Small intestine (tissue), 7 donors: ENCODE measurements at regions not wholly inside any gene's neighbourhood (a gene's known extent, or its start where the extent isn't known, plus 50 kb on each side); places are given as distances from the start of the nearest gene placed in this dataset.

Source experiments
- DNase-seq, 2 donors: peaks; one replicate each; pipeline versions ENCODE4 v3.0.0 to v3.0.0-alpha.2; 2013
- FAIRE-seq: peaks from 2 replicates; lab custom pipeline; 2012; peaks lifted over from hg19 to GRCh38; lab: Jason Lieb, UNC
- H3K27ac ChIP-seq, 3 donors: one replicate each; pipeline ENCODE4 v1.5.1; 2013; ENCODE audit warnings: low read length in 2 of 3, mild to moderate bottlenecking in 2 of 3, control low read depth in 1 of 3, inconsistent platforms in 1 of 3, low read depth in 1 of 3, moderate library complexity in 1 of 3
- H3K27me3 ChIP-seq, 3 donors: one replicate each; pipeline ENCODE4 v1.6.1; 2013; ENCODE audit warnings: low read length in 3 of 3, inconsistent platforms in 1 of 3; ENCODE audit not compliant: control insufficient read depth in 3 of 3, insufficient read depth in 3 of 3
- H3K36me3 ChIP-seq, 3 donors: one replicate each; pipeline ENCODE4 v1.6.1; 2013; ENCODE audit warnings: low read length in 3 of 3, inconsistent platforms in 1 of 3, low read depth in 1 of 3, mild to moderate bottlenecking in 1 of 3, moderate library complexity in 1 of 3; ENCODE audit not compliant: control insufficient read depth in 3 of 3, insufficient read depth in 2 of 3
- H3K4me1 ChIP-seq, 3 donors: one replicate each; pipeline ENCODE4 v1.6.1; 2013; ENCODE audit warnings: low read length in 2 of 3, inconsistent platforms in 1 of 3, low read depth in 1 of 3, mild to moderate bottlenecking in 1 of 3, moderate library complexity in 1 of 3; ENCODE audit not compliant: control insufficient read depth in 3 of 3, insufficient read depth in 2 of 3
- H3K4me3 ChIP-seq, 3 donors: one replicate each; pipeline ENCODE4 v1.5.1; 2013; ENCODE audit warnings: low read length in 3 of 3, control low read depth in 1 of 3, inconsistent platforms in 1 of 3, low read depth in 1 of 3, mild to moderate bottlenecking in 1 of 3, moderate library complexity in 1 of 3
- H3K9me3 ChIP-seq, 2 donors: one replicate each; pipeline ENCODE4 v1.6.1; 2013; ENCODE audit warnings: low read depth in 1 of 2, low read length in 1 of 2; ENCODE audit not compliant: control insufficient read depth in 2 of 2, insufficient read depth in 1 of 2
- WGBS, 3 donors: extraction: QIAGEN DNeasy Blood & Tissue Kit; methylation state at CpG; one replicate each; pipeline ENCODE4 v1.1.7; 2013; 5-methylcytosine and 5-hydroxymethylcytosine counted together
- donor health status: healthy with polysubstance abuse.
- donor health status: control.
- donor health status: control.
- donor health status: Bipolar disorder and iron deficiency.
- donor health status: healthy.

DNA sequence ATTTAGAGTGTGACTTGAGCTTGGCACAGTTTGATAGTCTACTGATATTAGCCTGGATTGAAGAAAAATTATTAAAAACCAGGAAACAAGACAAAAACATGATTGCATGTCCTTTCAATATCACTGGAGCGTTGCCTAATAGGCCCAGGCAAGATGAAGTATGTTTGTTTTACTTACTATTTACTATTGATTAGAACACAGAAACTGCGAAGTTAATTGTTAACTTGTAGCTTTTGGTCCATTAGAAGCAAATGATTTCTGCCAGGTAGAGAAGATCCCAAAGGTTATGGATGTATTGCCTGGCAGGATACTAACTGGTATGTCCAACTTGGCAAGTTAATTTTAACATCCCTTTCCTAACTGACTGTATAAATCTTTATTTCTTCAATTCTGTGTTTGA, 268.9 kb downstream of the ETNK1 start:
- FAIRE-seq, result no peak
- 5 to 46% (median 29%) methylated on average over 2 of the region's 2 CpGs for WGBS, 3 donors

DNA sequence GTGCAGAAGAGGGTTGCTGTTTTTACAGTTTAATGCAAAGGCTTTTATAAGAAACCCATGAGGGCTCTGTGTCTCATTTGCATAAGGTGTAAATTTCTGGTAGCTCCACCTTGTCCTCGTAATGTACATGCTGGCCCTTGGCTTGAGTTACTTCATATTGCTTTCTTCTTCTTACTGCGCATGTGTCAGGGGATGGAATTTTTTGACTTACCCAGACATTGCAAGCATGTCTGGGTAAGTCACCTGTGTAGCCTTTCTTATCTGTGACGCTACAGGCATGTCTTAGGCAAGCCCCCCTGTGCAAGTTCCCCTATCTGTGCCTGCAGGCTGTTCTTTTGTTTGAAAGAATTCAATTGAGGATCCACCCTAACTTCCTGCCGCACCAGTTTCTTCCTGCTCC, 274.2 kb downstream of the ETNK1 start:
- Histone ChIP-seq H3K4me3 (no peak overlapping the region), H3K27me3 (no peaks in the 10 kb centered on the region), H3K36me3 (no peaks in the 10 kb centered on the region), H3K27ac (no peak overlapping the region), H3K4me1 (no peaks in the 10 kb centered on the region), H3K9me3 (no peaks in the 10 kb centered on the region)
- DNase-seq, result no peak
- no peak for FAIRE-seq
- 65 to 76% (median 71%) methylated on average over 4 of the region's 4 CpGs for WGBS, 3 donors

More for the DNA sequence above, 268.9 kb downstream of the ETNK1 start:
- Histone ChIP-seq H3K4me1 (no peaks in the 10 kb centered on the region), H3K4me3 (no peak overlapping the region), H3K36me3 (no peaks in the 10 kb centered on the region), H3K27me3 (no peaks in the 10 kb centered on the region), H3K27ac (no peak overlapping the region), H3K9me3 (no peaks in the 10 kb centered on the region)
- DNase-seq, result peak in 1 of 2 donors; percentile 1

DNA sequence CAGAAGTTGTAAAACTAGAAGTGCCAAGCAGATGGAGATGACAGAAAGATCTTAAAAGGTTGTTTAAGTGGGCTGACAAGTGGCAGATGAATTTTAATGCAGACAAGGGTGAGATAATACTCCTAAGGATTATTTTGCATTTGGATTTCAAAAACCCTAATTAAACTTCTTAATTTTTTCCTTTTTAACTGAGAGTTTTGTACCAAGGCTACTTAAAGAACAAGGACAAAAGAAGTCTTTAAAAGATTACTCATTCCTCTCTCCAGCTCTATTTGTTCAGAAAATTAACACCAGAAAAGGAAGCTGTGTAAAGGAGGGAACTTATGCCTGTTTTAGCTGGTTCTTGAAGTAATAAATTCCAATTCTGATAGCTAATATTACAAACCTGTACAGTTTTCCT, 275.4 kb downstream of the ETNK1 start:
- DNase-seq (no peak), FAIRE-seq (no peak)
- H3K27me3 ChIP-seq, result no peaks in the 10 kb centered on the region
- no peaks in the 10 kb centered on the region for H3K36me3 ChIP-seq
- no peak overlapping the region for H3K4me3 ChIP-seq
- no peaks in the 10 kb centered on the region for H3K4me1 ChIP-seq
- no peak overlapping the region for H3K27ac ChIP-seq
- no peaks in the 10 kb centered on the region for H3K9me3 ChIP-seq

DNA sequence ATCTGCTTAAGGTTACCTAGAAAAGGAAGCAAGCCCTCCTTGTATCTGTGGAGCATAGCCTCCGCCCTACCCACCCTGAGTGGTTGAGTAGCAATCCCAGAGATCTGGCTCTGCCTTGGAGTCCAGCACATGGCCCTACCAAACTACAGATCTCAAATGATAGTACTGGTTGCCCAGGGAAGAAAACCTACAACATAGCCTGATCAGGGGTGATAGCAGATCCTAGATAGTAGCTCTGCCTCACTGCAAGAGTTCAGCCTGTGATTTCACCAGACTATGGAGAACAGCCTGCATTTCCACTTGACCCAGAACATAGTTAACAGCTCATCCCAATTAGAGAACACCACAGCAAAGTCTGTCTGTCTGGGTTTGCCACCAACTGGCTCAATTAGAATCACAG, 279.5 kb downstream of the ETNK1 start:
- 79 to 85% (median 80%) methylated on average over 1 of the region's 1 CpG for WGBS, 3 donors
- H3K27ac ChIP-seq, result no peak overlapping the region
- FAIRE-seq, result no peak

DNA sequence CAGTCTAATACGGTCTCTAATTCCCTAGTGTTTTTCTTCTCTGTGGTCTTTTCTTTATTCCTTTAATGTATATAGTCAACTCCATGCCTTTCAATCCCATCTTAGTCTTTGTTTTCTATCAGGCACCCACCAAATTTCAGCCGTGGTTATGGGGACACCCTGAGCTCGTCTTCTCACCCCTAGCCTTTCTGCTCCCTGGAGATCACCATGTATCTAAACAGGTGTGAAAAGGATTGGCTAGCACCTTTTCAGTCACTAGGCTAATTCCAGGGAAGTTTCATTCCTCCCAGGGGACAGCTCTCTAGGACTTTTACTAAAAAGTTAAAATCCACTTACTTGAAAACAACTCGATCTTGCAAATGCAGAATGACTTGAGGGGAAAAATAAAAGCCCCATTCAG, 291.3 kb downstream of the ETNK1 start:
- no peaks in the 10 kb centered on the region for H3K9me3 ChIP-seq
- DNase-seq (no peak), FAIRE-seq (no peak)
- H3K4me1 ChIP-seq, result peaks cover 0 to 8% (median 0%) of the 10 kb centered on the region in 3 donors
- H3K36me3 ChIP-seq, result no peaks in the 10 kb centered on the region
- WGBS, 3 donors, result 62 to 75% (median 75%) methylated on average over 4 of the region's 4 CpGs
- H3K27ac ChIP-seq, result no peak overlapping the region
- no peaks in the 10 kb centered on the region for H3K27me3 ChIP-seq
- H3K4me3 ChIP-seq, result no peak overlapping the region

More for the DNA sequence above, 279.5 kb downstream of the ETNK1 start:
- Histone ChIP-seq H3K9me3 (no peaks in the 10 kb centered on the region), H3K4me1 (no peaks in the 10 kb centered on the region), H3K4me3 (no peak overlapping the region), H3K36me3 (no peaks in the 10 kb centered on the region), H3K27me3 (no peaks in the 10 kb centered on the region)
- DNase-seq, result no peak

DNA sequence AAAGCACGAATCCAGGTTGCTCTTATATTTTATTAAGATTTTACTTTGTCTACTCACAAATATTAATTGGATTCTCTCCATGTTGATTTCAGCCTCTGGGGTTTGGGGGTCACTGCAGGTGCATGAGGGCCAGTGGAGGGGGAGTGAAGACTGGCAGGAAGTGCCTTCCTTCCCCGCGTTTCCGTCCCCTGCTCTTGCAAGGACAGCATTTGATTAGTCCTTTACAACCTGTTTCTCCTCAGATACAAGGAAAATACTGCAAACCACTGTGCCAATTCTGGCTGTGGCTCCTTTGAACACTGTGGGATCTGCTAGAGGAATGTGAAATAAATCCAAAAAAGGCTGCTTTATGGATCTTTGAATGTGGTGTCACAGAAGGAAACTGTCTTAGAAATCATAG, 291.8 kb downstream of the ETNK1 start:
- no peak overlapping the region for H3K27ac ChIP-seq

DNA sequence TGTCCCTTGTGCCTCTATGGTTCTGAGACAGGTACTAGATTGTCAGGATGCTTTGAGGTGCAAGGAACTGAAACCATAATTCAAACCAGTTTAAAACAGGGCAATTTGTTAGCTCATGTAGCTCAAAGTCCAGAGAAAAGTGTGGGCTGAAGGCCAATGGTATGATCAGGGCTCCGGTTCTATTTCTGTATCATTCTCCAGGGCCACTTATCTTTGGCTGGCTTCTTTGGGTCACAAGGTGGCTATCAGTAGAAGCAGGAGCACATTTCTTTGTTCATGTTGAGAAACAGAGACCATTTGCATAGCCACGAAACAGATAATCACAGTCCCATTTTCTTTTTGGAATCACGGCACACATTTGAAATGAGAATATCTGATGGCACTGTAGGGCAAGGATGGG, 294.9 kb downstream of the ETNK1 start:
- FAIRE-seq, result no peak
- Histone ChIP-seq H3K9me3 (no peaks in the 10 kb centered on the region), H3K36me3 (no peaks in the 10 kb centered on the region), H3K27ac (peak overlapping the region in 1 of 3 donors; percentile 19), H3K4me1 (peaks cover 0 to 11% (median 0%) of the 10 kb centered on the region in 3 donors), H3K27me3 (no peaks in the 10 kb centered on the region), H3K4me3 (no peak overlapping the region)
- WGBS, 3 donors, result 17 to 67% (median 46%) methylated on average over 3 of the region's 3 CpGs
- peak; percentile 49 to 70 for DNase-seq

More for the DNA sequence above, 291.8 kb downstream of the ETNK1 start:
- H3K4me1 ChIP-seq, result peaks cover 0 to 8% (median 0%) of the 10 kb centered on the region in 3 donors
- no peaks in the 10 kb centered on the region for H3K27me3 ChIP-seq
- DNase-seq, result no peak
- no peaks in the 10 kb centered on the region for H3K36me3 ChIP-seq
- no peak for FAIRE-seq
- H3K9me3 ChIP-seq, result no peaks in the 10 kb centered on the region
- 57 to 75% (median 74%) methylated on average over 4 of the region's 4 CpGs for WGBS, 3 donors
- no peak overlapping the region for H3K4me3 ChIP-seq

DNA sequence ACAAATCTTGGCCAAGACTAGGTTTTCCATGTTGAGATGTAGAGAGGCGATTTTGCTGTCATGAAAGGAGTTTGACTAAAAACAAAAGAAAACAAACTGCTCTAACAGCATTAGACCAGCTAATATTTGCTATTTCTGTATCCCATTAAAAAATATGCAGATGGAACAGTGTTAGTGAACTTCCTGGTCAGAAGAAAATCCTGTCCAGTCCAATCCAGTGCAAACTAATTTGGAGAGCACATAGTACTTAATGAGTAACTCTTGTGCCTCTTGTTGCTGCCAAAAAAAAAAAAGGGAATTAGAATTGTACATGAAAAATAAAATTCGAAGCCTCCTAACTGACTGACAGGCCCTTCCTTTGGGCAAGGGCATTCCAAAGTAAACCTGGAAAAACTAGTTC, 298.8 kb downstream of the ETNK1 start:
- Histone ChIP-seq H3K4me1 (peaks cover 0 to 23% (median 0%) of the 10 kb centered on the region in 3 donors), H3K27ac (no peak overlapping the region), H3K9me3 (no peaks in the 10 kb centered on the region), H3K4me3 (no peak overlapping the region), H3K27me3 (no peaks in the 10 kb centered on the region), H3K36me3 (no peaks in the 10 kb centered on the region)
- WGBS, 3 donors, result 68 to 81% (median 80%) methylated on average over 2 of the region's 2 CpGs
- FAIRE-seq (no peak), DNase-seq (no peak)

DNA sequence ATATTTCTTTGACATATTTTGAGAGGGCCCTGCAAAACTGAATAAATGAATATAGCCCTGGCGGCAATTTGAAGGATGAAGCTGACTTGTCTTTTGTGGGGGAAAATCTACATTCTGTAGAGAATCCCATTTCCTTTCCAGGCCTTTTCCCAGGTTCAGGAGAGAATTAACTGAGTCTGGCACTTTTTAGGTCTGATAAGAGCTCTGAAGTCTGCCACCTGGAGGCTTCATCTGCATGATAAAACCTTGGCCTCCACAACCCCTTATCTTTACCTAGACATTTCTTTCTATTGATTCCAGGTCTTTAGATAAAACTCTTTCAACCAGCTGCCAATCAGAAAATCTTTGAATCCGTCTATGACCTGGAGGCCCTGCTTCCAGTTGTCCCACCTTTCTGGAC, 299.4 kb downstream of the ETNK1 start:
- no peaks in the 10 kb centered on the region for H3K27me3 ChIP-seq
- 60 to 76% (median 70%) methylated on average over 2 of the region's 2 CpGs for WGBS, 3 donors
- H3K36me3 ChIP-seq, result no peaks in the 10 kb centered on the region
- FAIRE-seq (no peak), DNase-seq (no peak)
- peaks cover 0 to 23% (median 0%) of the 10 kb centered on the region in 3 donors for H3K4me1 ChIP-seq
- H3K9me3 ChIP-seq, result no peaks in the 10 kb centered on the region
- no peak overlapping the region for H3K4me3 ChIP-seq
- H3K27ac ChIP-seq, result no peak overlapping the region
